OCI-LY1 (cell line): ENCODE measurements at regions not wholly inside any gene's neighbourhood (a gene's known extent, or its start where the extent isn't known, plus 50 kb on each side); places are given as distances from the start of the nearest gene placed in this dataset.

ENCODE experiments used
- H2AFZ ChIP-seq: fragments of 200-600 bp; sonication (generic), shearing (Covaris generic); 2 replicates; pipeline ENCODE4 v1.6.0; 2014; ENCODE audit warnings: antibody characterized with exemption, mild to moderate bottlenecking, low read length
- H3F3A ChIP-seq: fragments of 200-600 bp; sonication (generic), shearing (Covaris generic); 2 replicates; pipeline ENCODE4 v1.6.0; 2014; ENCODE audit warnings: mild to moderate bottlenecking, antibody characterized with exemption, low read length, moderate library complexity; ENCODE audit not compliant: insufficient read depth
- H3K27ac ChIP-seq: fragments of 200-600 bp; sonication (generic); 2 replicates; pipeline ENCODE4 v1.5.1; 2014; ENCODE audit warnings: low read length, mixed run types, mild to moderate bottlenecking, low read depth; ENCODE audit not compliant: poor library complexity, severe bottlenecking
- H3K27me3 ChIP-seq: fragments of 200-600 bp; sonication (generic); 2 replicates; pipeline ENCODE4 v1.6.0; 2014; ENCODE audit warnings: antibody characterized with exemption, mild to moderate bottlenecking, low read length, moderate library complexity; ENCODE audit not compliant: insufficient read depth
- H3K36me3 ChIP-seq: fragments of 200-600 bp; sonication (generic); 2 replicates; pipeline ENCODE4 v1.6.1; 2014; ENCODE audit warnings: mild to moderate bottlenecking, antibody characterized with exemption, low read length, moderate library complexity, mixed read lengths; ENCODE audit not compliant: insufficient read depth
- H3K4me1 ChIP-seq: fragments of 200-600 bp; sonication (generic); 2 replicates; pipeline ENCODE4 v1.5.1; 2014; ENCODE audit warnings: mild to moderate bottlenecking, low read length, moderate library complexity; ENCODE audit not compliant: insufficient read depth, severe bottlenecking
- H3K4me2 ChIP-seq: fragments of 200-600 bp; sonication (generic), shearing (Covaris generic); 2 replicates; pipeline ENCODE4 v1.6.1; 2014; ENCODE audit warnings: low read length
- H3K4me3 ChIP-seq: fragments of 200-600 bp; sonication (generic); 2 replicates; pipeline ENCODE4 v1.5.1; 2014; ENCODE audit warnings: low read length, low read depth, mild to moderate bottlenecking, mixed read lengths; ENCODE audit not compliant: poor library complexity, severe bottlenecking
- H3K79me2 ChIP-seq: fragments of 200-600 bp; shearing (Covaris generic); 2 replicates; pipeline ENCODE4 v1.6.1; 2016; ENCODE audit warnings: mixed run types, low read length, mixed read lengths; ENCODE audit not compliant: insufficient read depth
- H3K9ac ChIP-seq: fragments of 200-600 bp; sonication (generic), shearing (Covaris generic); 2 replicates; pipeline ENCODE4 v1.6.1; 2014; ENCODE audit warnings: mild to moderate bottlenecking, low read length, mixed read lengths
- H3K9me2 ChIP-seq: fragments of 200-600 bp; sonication (generic), shearing (Covaris generic); 2 replicates; pipeline ENCODE4 v1.6.1; 2014; ENCODE audit warnings: low read depth, mild to moderate bottlenecking, low read length, mixed read lengths
- H3K9me3 ChIP-seq: fragments of 200-600 bp; shearing (Covaris generic); 2 replicates; pipeline ENCODE4 v1.6.1; 2014; ENCODE audit warnings: low read length, mixed read lengths
- H4K20me1 ChIP-seq: fragments of 200-600 bp; sonication (generic), shearing (Covaris generic); 2 replicates; pipeline ENCODE4 v1.6.0; 2016; ENCODE audit warnings: mild to moderate bottlenecking, low read length; ENCODE audit not compliant: insufficient read depth
- EZH2 ChIP-seq: fragments of 200-600 bp; sonication (generic), shearing (Covaris generic); IDR thresholded peaks from 2 replicates; pipeline ENCODE4 v1.8.0; 2017; ENCODE audit warnings: borderline replicate concordance, mixed run types, mild to moderate bottlenecking, antibody characterized with exemption, low read length, moderate library complexity, mixed read lengths
- TF ChIP-seq, protein P1 (sequence below): fragments of 200-600 bp; sonication (generic), shearing (Covaris generic); IDR thresholded peaks from 2 replicates; pipeline ENCODE4 v1.5.1; 2017; ENCODE audit warnings: mild to moderate bottlenecking, antibody characterized with exemption, low read length, moderate library complexity, mixed read lengths

DNA sequence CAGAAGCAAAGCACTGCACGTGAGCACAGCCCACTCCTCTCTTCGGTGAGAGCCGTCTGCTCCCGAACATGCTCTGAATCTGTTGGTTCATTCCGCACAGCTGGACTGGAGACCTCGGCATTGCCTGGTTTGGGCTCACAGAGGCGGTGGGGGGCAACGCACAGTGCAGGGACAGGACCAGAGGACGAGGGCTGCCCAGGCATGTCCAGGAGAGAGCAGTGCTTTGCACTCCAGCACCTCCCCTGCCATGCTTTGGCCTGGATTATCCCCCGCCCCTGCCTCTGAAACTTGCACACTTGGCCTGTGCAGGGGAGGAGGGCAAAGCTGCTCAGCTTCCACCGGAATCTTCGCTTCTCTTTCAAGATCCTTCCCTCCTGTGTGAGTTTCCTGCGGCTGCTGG is 536.5 kb downstream of the BRD1 start:
- no peak overlapping the region for H3K4me2 ChIP-seq
- H4K20me1 ChIP-seq: no peaks in the 10 kb centered on the region
- H3K4me1 ChIP-seq: no peaks in the 10 kb centered on the region
- H3K9ac ChIP-seq: no peak overlapping the region
- H3K4me3 ChIP-seq: no peak overlapping the region
- no peaks in the 10 kb centered on the region for H3K9me2 ChIP-seq
- TF ChIP-seq, protein P1, sequence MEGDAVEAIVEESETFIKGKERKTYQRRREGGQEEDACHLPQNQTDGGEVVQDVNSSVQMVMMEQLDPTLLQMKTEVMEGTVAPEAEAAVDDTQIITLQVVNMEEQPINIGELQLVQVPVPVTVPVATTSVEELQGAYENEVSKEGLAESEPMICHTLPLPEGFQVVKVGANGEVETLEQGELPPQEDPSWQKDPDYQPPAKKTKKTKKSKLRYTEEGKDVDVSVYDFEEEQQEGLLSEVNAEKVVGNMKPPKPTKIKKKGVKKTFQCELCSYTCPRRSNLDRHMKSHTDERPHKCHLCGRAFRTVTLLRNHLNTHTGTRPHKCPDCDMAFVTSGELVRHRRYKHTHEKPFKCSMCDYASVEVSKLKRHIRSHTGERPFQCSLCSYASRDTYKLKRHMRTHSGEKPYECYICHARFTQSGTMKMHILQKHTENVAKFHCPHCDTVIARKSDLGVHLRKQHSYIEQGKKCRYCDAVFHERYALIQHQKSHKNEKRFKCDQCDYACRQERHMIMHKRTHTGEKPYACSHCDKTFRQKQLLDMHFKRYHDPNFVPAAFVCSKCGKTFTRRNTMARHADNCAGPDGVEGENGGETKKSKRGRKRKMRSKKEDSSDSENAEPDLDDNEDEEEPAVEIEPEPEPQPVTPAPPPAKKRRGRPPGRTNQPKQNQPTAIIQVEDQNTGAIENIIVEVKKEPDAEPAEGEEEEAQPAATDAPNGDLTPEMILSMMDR: no peak
- TF ChIP-seq EZH2: no peak
- no peak overlapping the region for H3K27ac ChIP-seq
- H3K36me3 ChIP-seq: no peaks in the 10 kb centered on the region
- no peaks in the 10 kb centered on the region for H3K79me2 ChIP-seq
- no peaks in the 10 kb centered on the region for H3F3A ChIP-seq
- H3K27me3 ChIP-seq: peaks cover 8% of the 10 kb centered on the region; the same call in 1 of the 2 replicates
- no peaks in the 10 kb centered on the region for H3K9me3 ChIP-seq
- no peak overlapping the region for H2AFZ ChIP-seq

DNA sequence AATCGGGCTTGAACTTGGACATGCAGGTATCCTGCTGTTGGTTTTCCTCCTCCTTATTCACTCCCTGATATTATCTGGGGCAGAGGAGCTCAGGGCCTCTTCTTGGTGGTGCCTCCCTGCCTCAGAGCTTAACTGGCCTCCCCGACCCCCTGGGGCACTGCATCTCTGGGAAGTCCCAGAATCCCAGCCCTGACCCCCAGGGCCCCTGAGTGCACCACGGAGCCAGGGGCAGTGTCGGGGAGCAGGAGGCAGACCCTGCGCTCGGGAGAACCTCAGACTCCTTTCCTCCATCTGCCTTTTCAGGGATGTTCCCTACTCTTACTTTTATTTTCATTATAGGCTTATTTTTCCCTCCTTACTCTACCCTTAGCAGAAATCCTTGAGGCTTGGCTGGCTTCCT is 537.0 kb downstream of the BRD1 start:
- H3K9me2 ChIP-seq: no peaks in the 10 kb centered on the region
- peaks cover 8% of the 10 kb centered on the region; the same call in 1 of the 2 replicates for H3K27me3 ChIP-seq
- no peak overlapping the region for H2AFZ ChIP-seq
- no peaks in the 10 kb centered on the region for H3K9me3 ChIP-seq
- H3K4me1 ChIP-seq: no peaks in the 10 kb centered on the region
- H3K4me2 ChIP-seq: no peak overlapping the region
- no peaks in the 10 kb centered on the region for H3K36me3 ChIP-seq
- TF ChIP-seq, protein P1: no peak
- TF ChIP-seq EZH2: no peak
- H3F3A ChIP-seq: no peaks in the 10 kb centered on the region
- H3K27ac ChIP-seq: no peak overlapping the region
- H4K20me1 ChIP-seq: no peaks in the 10 kb centered on the region
- H3K79me2 ChIP-seq: no peaks in the 10 kb centered on the region
- H3K9ac ChIP-seq: no peak overlapping the region
- no peak overlapping the region for H3K4me3 ChIP-seq

DNA sequence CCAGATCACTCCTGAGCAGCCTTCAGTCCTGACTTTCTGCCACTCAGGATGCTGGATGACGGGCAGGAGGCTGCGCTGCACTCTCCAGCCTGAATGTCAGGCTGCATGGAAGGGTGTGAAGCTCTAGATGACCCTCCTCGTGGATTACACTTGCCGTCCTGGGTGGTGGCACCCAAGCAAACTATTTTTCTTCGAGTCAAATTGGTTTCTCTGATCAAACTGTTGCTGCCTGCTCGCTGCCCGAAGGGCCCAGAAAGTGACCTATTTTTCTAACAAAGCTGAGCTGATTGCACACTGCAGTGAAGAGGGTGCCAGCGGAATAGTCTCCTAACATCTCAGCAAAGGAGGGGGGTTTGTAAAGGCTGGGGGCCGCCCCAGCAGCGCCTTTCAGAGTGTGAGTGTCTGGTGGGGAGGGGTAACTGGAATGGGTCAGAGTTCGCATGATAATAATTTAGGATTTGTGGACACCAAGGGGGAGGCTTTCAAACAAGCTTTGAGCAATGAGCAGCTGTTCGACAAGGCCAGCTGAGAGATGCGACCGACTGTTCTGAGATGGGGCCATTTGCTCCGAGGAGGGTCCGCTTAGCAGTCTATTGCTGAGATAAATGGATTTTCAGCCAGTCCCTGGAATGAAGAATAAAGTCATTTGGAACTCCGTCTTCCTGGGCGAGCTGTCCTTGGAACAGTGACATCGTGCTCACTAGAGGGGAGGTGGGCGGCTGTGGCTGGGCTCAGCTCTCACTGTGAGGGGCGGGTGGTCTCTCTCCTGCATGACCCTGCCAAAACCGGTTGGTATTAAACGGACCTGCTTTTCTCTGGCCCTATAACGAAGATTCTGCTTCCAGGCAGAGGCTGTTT is 537.6 kb downstream of the BRD1 start:
- Histone ChIP-seq H2AFZ (no peak overlapping the region), H4K20me1 (no peaks in the 10 kb centered on the region), H3K36me3 (no peaks in the 10 kb centered on the region), H3F3A (no peaks in the 10 kb centered on the region), H3K4me1 (no peaks in the 10 kb centered on the region), H3K27me3 (peaks cover 12% of the 10 kb centered on the region; the same call in 1 of the 2 replicates), H3K27ac (no peak overlapping the region), H3K9ac (no peak overlapping the region), H3K9me2 (no peaks in the 10 kb centered on the region), H3K4me3 (no peak overlapping the region), H3K79me2 (no peaks in the 10 kb centered on the region), H3K4me2 (no peak overlapping the region), H3K9me3 (no peaks in the 10 kb centered on the region)
- TF ChIP-seq EZH2: no peak
- TF ChIP-seq, protein P1: no peak
